AG04450 (cell line): ENCODE measurements at regions not wholly inside any gene's neighbourhood (a gene's known extent, or its start where the extent isn't known, plus 50 kb on each side); places are given as distances from the start of the nearest gene placed in this dataset.

Source experiments
- CTCF ChIA-PET: fragments of 300-600, 350-600 bp; formaldehyde crosslinking; extraction: SDS; loops from one replicate; lab custom pipeline; 2022; ENCODE audit warnings: antibody characterized with exemption, inconsistent platforms; lab: Charles Lee
- POLR2A ChIA-PET: fragments of 350-600 bp; formaldehyde crosslinking; extraction: SDS; loops from one replicate; lab custom pipeline; 2021; ENCODE audit warnings: antibody characterized with exemption, inconsistent platforms; lab: Yijun Ruan, JAX
- DNase-seq: peaks from one replicate; pipeline ENCODE4 v3.0.0-alpha.2; 2011; ENCODE audit warnings: low read depth, low spot score
- H3K27ac ChIP-seq: one replicate; pipeline ENCODE4 v1.5.1; 2012; ENCODE audit warnings: low read depth, low read length, control low read depth
- H3K27me3 ChIP-seq: one replicate; pipeline ENCODE4 v1.6.0; 2012; ENCODE audit warnings: low read length; ENCODE audit not compliant: control insufficient read depth, insufficient read depth
- H3K4me3 ChIP-seq: 2 replicates; pipeline ENCODE4 v1.5.1; 2011; ENCODE audit warnings: mild to moderate bottlenecking, low read depth, low read length, control low read depth
- H3K9me3 ChIP-seq: 2 replicates; pipeline ENCODE4 v1.5.1; 2012; ENCODE audit warnings: low read length; ENCODE audit not compliant: control insufficient read depth, insufficient read depth
- CTCF ChIP-seq: IDR thresholded peaks from 2 replicates; pipeline ENCODE4 v1.5.1; 2011; ENCODE audit warnings: low read depth, low read length, control low read depth, inconsistent platforms

GRCh38 chrX:4175221-4175620 is 461.8 kb upstream of the PRKX start:
- no peak for TF ChIP-seq CTCF
- Histone ChIP-seq H3K4me3 (no peak overlapping the region), H3K27ac (no peak overlapping the region), H3K9me3 (no peaks in the 10 kb centered on the region), H3K27me3 (no peaks in the 10 kb centered on the region)
- DNase-seq = no peak
- ChIA-PET CTCF (no interaction called here), POLR2A (no interaction called here)

DNA sequence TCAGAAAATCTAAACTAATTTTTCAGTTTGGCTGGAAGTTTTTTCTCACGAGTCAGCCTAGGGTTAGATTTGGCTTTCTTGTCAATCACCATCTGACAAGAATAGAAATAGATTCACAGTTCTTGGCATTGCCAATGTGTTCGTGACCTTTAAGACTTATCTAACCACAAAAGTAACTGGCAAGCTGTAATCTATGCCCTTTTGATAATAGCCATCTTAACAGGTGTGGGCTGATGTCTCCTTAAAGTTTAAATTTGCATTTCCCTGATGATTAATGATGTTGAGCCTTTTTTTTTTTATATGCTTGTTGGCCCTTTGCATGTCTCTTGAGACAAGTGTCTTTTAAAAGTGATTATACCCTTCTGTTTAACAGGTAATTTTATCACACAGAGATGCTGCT is 460.3 kb upstream of the PRKX start:
- TF ChIP-seq CTCF = no peak
- no peak overlapping the region for H3K27ac ChIP-seq
- H3K9me3 ChIP-seq = no peaks in the 10 kb centered on the region
- no peaks in the 10 kb centered on the region for H3K27me3 ChIP-seq
- ChIA-PET CTCF (no interaction called here), POLR2A (no interaction called here)
- no peak for DNase-seq
- no peak overlapping the region for H3K4me3 ChIP-seq

DNA sequence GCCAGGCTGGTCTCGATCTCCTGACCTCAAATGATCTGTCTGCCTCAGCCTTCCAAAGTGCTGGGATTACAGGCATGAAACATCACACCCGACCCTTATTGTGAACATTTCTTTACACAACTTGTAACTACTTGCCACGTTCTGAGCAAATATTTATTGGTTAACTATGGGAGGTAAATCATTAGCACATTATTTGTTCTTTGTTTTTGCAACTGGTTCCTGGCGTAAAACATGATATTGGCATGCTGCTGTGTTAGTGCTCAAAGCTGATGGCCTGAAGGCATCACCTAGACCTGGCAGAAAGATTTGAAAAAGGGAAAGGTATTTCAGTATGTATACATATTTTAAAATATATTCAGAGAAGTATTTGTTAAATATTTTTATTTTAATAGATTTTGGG is 438.3 kb upstream of the PRKX start:
- no peak for TF ChIP-seq CTCF
- Histone ChIP-seq H3K9me3 (no peaks in the 10 kb centered on the region), H3K27me3 (no peaks in the 10 kb centered on the region), H3K4me3 (no peak overlapping the region), H3K27ac (no peak overlapping the region)
- no peak for DNase-seq
- ChIA-PET POLR2A (no interaction called here), CTCF (no interaction called here)

DNA sequence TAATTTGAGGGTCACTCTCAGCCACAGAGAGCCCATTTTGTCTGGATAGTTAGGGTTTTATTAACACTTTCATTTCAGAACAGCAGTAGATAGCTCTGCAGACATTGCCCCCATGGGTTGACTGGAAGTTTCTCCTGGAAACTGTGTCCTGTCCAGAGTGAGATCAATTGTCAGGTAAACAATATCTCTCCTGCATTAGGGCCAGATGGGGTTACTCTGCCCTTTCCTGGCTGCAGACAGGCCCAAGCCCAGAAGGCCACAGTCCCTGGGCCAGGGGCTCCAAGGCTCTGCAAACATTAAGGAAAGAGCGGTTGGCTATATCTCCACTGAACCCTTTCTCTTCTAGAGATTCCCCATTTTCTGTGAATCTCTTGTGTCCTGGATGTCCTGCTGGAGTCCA is 436.8 kb upstream of the PRKX start:
- CTCF ChIA-PET = no interaction called here
- Histone ChIP-seq H3K27me3 (no peaks in the 10 kb centered on the region), H3K27ac (no peak overlapping the region), H3K4me3 (no peak overlapping the region), H3K9me3 (no peaks in the 10 kb centered on the region)
- POLR2A ChIA-PET = no interaction called here
- no peak for TF ChIP-seq CTCF
- no peak for DNase-seq

GRCh38 chrX:4129626-4130025 is 416.2 kb upstream of the PRKX start:
- Histone ChIP-seq H3K27me3 (no peaks in the 10 kb centered on the region), H3K9me3 (no peaks in the 10 kb centered on the region), H3K27ac (no peak overlapping the region), H3K4me3 (no peak overlapping the region)
- ChIA-PET CTCF (no interaction called here), POLR2A (no interaction called here)
- TF ChIP-seq CTCF = no peak
- DNase-seq = no peak
